Ishikawa (cell line): ENCODE measurements at regions not wholly inside any gene's neighbourhood (a gene's known extent, or its start where the extent isn't known, plus 50 kb on each side); places are given as distances from the start of the nearest gene placed in this dataset.

ENCODE experiments used
- EP300 ChIP-seq: IDR thresholded peaks from 2 replicates; pipeline ENCODE4 v1.6.1; 2012; ENCODE audit warnings: borderline replicate concordance
- TAF1 ChIP-seq: IDR thresholded peaks from 2 replicates; pipeline ENCODE4 v1.6.1; 2012; ENCODE audit warnings: low read depth, mild to moderate bottlenecking
- YY1 ChIP-seq: IDR thresholded peaks from 2 replicates; pipeline ENCODE4 v1.6.1; 2012; ENCODE audit warnings: low read depth

GRCh38 chr1:190752131-190752530 lies 274.5 kb upstream of the BRINP3 start:
- TF ChIP-seq YY1, result no peak
- no peak for TF ChIP-seq EP300
- TF ChIP-seq TAF1, result no peak
